Small intestine (tissue), 7 donors: ENCODE measurements at regions not wholly inside any gene's neighbourhood (a gene's known extent, or its start where the extent isn't known, plus 50 kb on each side); places are given as distances from the start of the nearest gene placed in this dataset.
A peak's percentile ranks its signal among the peaks of the same experiment; 100 is the strongest.

ENCODE experiments used
- DNase-seq, 2 donors: peaks; one replicate each; pipeline versions ENCODE4 v3.0.0 to v3.0.0-alpha.2; 2013
- FAIRE-seq: peaks from 2 replicates; lab custom pipeline; 2012; peaks lifted over from hg19 to GRCh38; lab: Jason Lieb, UNC
- H3K27ac ChIP-seq, 3 donors: one replicate each; pipeline ENCODE4 v1.5.1; 2013; ENCODE audit warnings: low read length in 2 of 3, mild to moderate bottlenecking in 2 of 3, control low read depth in 1 of 3, inconsistent platforms in 1 of 3, low read depth in 1 of 3, moderate library complexity in 1 of 3
- H3K27me3 ChIP-seq, 3 donors: one replicate each; pipeline ENCODE4 v1.6.1; 2013; ENCODE audit warnings: low read length in 3 of 3, inconsistent platforms in 1 of 3; ENCODE audit not compliant: control insufficient read depth in 3 of 3, insufficient read depth in 3 of 3
- H3K36me3 ChIP-seq, 3 donors: one replicate each; pipeline ENCODE4 v1.6.1; 2013; ENCODE audit warnings: low read length in 3 of 3, inconsistent platforms in 1 of 3, low read depth in 1 of 3, mild to moderate bottlenecking in 1 of 3, moderate library complexity in 1 of 3; ENCODE audit not compliant: control insufficient read depth in 3 of 3, insufficient read depth in 2 of 3
- H3K4me1 ChIP-seq, 3 donors: one replicate each; pipeline ENCODE4 v1.6.1; 2013; ENCODE audit warnings: low read length in 2 of 3, inconsistent platforms in 1 of 3, low read depth in 1 of 3, mild to moderate bottlenecking in 1 of 3, moderate library complexity in 1 of 3; ENCODE audit not compliant: control insufficient read depth in 3 of 3, insufficient read depth in 2 of 3
- H3K4me3 ChIP-seq, 3 donors: one replicate each; pipeline ENCODE4 v1.5.1; 2013; ENCODE audit warnings: low read length in 3 of 3, control low read depth in 1 of 3, inconsistent platforms in 1 of 3, low read depth in 1 of 3, mild to moderate bottlenecking in 1 of 3, moderate library complexity in 1 of 3
- H3K9me3 ChIP-seq, 2 donors: one replicate each; pipeline ENCODE4 v1.6.1; 2013; ENCODE audit warnings: low read depth in 1 of 2, low read length in 1 of 2; ENCODE audit not compliant: control insufficient read depth in 2 of 2, insufficient read depth in 1 of 2
- WGBS, 3 donors: extraction: QIAGEN DNeasy Blood & Tissue Kit; methylation state at CpG; one replicate each; pipeline ENCODE4 v1.1.7; 2013; 5-methylcytosine and 5-hydroxymethylcytosine counted together
- donor health status: healthy with polysubstance abuse.
- donor health status: control.
- donor health status: control.
- donor health status: Bipolar disorder and iron deficiency.
- donor health status: healthy.

DNA sequence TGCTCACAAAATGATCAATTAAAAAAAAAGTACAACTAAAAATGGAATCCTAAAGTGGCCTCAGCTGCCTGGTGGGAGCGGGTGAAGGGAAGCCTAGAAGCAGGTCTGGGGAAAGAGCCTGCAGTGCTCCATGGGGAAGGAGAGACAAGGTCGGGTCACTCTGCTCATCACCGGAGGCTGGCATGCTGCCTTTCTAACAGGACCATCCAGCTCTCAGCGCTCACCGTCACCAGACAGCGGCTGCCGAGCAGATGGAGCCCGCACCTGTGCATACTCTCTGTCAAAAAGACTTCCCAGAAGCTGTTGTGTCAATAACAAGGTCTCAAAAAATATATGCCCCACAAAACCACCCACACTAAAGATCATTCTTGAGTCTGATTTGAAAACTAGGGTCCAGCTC, 112.8 kb downstream of the BAMBI start:
- H3K27ac ChIP-seq = no peak overlapping the region
- H3K4me1 ChIP-seq = no peaks in the 10 kb centered on the region
- no peak for FAIRE-seq
- H3K27me3 ChIP-seq = no peaks in the 10 kb centered on the region
- no peaks in the 10 kb centered on the region for H3K36me3 ChIP-seq
- no peak overlapping the region for H3K4me3 ChIP-seq
- 81 to 94% (median 88%) methylated on average over 8 of the region's 8 CpGs for WGBS, 3 donors
- DNase-seq = no peak
- no peaks in the 10 kb centered on the region for H3K9me3 ChIP-seq

DNA sequence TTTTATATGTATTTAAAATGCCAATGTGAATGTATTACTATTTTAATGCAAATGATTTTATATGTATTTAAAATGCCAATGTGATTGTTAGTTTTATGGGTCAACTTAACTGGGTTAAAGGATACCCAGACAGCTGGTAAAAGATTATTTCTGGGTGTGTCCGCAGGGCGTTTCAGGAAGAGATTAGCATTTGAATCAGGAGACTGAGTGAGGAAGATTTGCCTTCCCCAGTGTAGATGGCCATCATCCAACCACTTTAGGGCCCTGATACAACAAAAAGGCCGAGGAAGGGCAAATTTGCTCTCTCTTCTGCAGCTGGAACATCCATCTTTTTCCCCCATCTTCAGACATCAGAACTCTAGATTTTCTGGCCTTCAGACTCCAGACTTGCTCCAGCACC, 116.2 kb downstream of the BAMBI start:
- H3K27me3 ChIP-seq = no peaks in the 10 kb centered on the region
- H3K9me3 ChIP-seq = no peaks in the 10 kb centered on the region
- no peak for FAIRE-seq
- WGBS, 3 donors = 24 to 59% (median 48%) methylated on average over 3 of the region's 3 CpGs
- H3K27ac ChIP-seq = no peak overlapping the region
- no peak overlapping the region for H3K4me3 ChIP-seq
- no peaks in the 10 kb centered on the region for H3K36me3 ChIP-seq
- DNase-seq = peak; percentile 12 to 54
- H3K4me1 ChIP-seq = no peaks in the 10 kb centered on the region

DNA sequence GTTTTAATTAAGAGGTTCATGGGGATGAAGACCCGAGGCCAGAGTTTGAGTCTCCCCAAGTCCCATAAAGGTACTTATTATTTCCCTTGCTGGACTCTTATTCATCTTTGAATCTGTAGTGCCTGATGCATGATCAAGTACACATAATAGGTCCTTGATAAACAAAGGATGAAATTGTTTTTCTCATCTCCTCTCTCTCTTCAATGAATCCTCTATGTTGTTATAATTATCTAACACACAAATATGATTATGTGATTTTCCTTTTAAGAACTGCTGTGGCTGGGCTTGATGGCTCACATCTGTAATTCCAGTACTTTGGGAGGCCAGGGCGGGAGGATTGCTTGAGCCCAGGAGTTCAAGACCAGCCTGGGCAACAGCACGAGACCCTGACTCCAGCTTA, 117.7 kb downstream of the BAMBI start:
- no peaks in the 10 kb centered on the region for H3K4me1 ChIP-seq
- H3K27me3 ChIP-seq = no peaks in the 10 kb centered on the region
- H3K36me3 ChIP-seq = no peaks in the 10 kb centered on the region
- DNase-seq (no peak), FAIRE-seq (no peak)
- H3K9me3 ChIP-seq = no peaks in the 10 kb centered on the region
- WGBS, 3 donors = 86 to 90% (median 88%) methylated on average over 3 of the region's 3 CpGs
- no peak overlapping the region for H3K4me3 ChIP-seq
- H3K27ac ChIP-seq = no peak overlapping the region

DNA sequence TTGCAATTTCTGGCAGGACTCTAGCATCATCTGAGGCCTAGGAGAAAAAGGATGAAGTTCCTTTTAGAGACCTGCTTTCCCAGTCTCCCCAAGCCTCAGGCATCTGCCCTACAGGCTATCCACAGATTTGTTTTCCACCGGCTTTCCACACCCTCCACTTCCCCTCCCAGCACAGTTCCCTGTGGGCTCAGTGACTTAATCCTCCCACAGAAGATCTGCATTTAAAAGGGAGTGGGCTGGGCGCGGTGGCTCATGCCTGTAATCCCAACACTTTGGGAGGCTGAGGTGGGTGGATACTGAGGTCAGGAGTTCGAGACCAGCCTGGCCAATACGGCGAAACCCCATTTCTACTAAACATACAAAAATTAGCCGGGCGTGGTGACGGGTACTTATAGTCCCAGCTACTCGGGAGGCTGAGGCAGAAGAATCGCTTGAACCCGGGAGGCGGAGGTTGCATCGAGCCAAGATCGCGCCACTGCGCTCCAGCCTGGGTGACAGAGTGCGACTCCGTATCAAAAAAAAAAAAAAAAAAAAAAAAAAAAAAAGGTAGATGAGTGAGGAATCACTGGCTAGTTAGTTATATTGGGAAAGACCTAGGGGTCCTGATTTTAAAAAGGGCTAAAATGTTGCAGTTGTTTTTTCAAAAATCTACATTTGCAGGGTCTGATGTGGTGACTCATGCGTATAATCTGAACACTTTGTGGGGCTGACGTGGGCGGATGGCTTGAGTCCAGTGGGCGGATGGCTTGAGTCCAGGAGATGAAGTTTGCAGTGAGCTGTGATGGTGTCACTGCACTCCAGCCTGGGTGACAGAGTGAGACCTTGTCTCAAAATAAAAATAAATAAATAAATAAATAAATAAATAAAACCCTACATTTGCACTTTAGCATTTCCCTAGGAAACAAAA, 119.5 kb downstream of the BAMBI start:
- FAIRE-seq (no peak), DNase-seq (no peak)
- H3K27ac ChIP-seq = no peak overlapping the region
- H3K9me3 ChIP-seq = no peaks in the 10 kb centered on the region
- no peak overlapping the region for H3K4me3 ChIP-seq
- peaks cover 0 to 4% (median 0%) of the 10 kb centered on the region in 3 donors for H3K4me1 ChIP-seq
- H3K36me3 ChIP-seq = no peaks in the 10 kb centered on the region
- H3K27me3 ChIP-seq = no peaks in the 10 kb centered on the region
- 88 to 92% (median 91%) methylated on average over 23 of the region's 23 CpGs for WGBS, 3 donors

DNA sequence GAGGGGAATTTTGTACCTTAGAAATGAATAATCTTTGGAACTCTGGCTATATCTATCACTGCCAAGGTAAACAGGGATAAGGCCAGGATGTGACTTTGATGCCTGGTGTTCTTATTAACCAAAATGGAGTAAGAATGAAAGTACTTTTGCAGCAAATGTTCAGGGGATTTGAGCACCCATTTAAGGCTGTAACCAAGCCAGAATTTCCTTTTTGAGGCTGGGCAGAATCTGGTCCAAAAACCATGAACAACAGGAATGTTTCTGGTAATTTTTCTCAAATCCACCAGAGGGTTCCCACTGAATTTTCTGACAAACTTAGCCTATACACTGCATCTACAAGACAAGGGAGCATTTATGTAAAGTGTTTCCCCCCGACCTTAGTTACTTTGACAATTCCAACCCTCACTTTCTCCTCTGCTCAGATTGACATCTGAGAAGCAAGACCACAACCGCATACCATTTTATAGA, 120.6 kb downstream of the BAMBI start:
- Histone ChIP-seq H3K36me3 (no peaks in the 10 kb centered on the region), H3K27me3 (no peaks in the 10 kb centered on the region), H3K4me1 (peaks cover 0 to 9% (median 0%) of the 10 kb centered on the region in 3 donors), H3K27ac (no peak overlapping the region), H3K9me3 (no peaks in the 10 kb centered on the region), H3K4me3 (no peak overlapping the region)
- no peak for DNase-seq
- 48 to 60% (median 57%) methylated on average over 2 of the region's 2 CpGs for WGBS, 3 donors
- FAIRE-seq = no peak

DNA sequence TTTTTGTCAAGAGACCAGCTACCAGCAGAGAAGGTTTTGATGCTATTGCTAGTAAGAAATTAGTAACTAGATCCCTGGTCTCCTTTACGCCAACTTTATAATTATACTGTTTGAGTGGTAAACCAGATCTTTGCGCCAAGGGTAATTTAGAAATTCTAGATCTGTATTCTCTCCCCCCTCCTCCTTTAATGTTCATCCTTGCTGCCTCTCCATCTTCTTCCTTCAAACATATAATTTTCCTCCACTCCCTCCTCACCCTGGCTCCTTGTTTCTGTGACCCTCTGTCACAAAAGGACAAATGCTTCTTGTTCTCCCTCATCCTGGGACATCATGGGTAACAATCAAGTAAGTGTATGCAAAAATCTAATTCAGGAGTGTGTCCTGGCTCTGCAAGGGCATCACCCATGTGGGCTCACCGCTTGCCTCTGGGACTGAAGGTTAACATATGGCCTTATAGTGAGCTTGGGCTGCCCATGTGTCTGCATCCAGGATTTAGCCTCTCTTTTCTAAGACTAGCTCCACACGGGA, 121.2 kb downstream of the BAMBI start:
- Histone ChIP-seq H3K27me3 (no peaks in the 10 kb centered on the region), H3K36me3 (no peaks in the 10 kb centered on the region), H3K4me3 (no peak overlapping the region), H3K27ac (no peak overlapping the region), H3K4me1 (peaks cover 0 to 9% (median 0%) of the 10 kb centered on the region in 3 donors), H3K9me3 (no peaks in the 10 kb centered on the region)
- WGBS, 3 donors = 87 to 90% (median 90%) methylated on average over 4 of the region's 4 CpGs
- no peak for DNase-seq
- no peak for FAIRE-seq

DNA sequence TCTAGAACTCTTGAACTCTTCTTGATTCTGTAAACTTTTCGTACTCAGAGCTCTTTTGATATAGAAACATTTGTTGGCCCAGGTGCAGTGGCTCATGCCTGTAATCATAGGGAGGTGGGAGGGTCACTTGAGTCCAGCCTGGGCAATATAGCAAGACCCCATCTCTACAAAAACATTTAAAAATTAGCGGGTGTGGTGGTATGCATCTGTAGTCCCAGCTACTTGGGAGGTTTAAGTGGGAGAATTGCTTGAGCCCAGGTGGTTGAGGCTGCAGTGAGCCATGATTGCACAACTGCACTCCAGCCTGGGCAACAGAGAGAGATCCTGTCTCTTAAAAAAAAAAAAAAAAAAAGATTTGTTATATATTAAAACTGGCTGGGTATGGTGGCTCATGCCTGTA, 121.6 kb downstream of the BAMBI start:
- Histone ChIP-seq H3K4me1 (peaks cover 0 to 9% (median 0%) of the 10 kb centered on the region in 3 donors), H3K36me3 (no peaks in the 10 kb centered on the region), H3K9me3 (no peaks in the 10 kb centered on the region), H3K4me3 (no peak overlapping the region), H3K27ac (no peak overlapping the region), H3K27me3 (no peaks in the 10 kb centered on the region)
- FAIRE-seq = no peak
- 86 to 90% (median 88%) methylated on average over 2 of the region's 2 CpGs for WGBS, 3 donors
- no peak for DNase-seq

DNA sequence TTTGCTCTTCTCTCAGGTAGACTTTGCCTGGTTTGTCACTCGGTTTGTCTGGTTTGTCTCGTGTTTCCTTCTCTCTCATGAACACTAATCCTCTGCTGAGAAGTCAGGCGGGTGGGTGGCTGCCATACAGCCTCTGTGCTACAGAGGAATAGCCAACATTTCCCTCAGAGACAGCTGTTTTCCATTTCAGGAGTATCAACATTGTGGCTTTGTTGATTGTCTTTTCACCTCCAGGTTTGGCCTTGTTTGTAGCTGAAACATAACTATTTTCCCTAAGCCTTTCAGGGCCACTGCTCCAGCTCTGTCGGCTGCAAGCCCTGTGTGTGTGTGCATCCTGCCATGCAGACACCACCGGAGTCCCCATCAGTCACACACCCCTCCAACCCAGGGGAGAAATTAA, 122.8 kb downstream of the BAMBI start:
- Histone ChIP-seq H3K9me3 (no peaks in the 10 kb centered on the region), H3K4me3 (no peak overlapping the region), H3K27ac (no peak overlapping the region), H3K27me3 (no peaks in the 10 kb centered on the region), H3K4me1 (peaks cover 0 to 9% (median 0%) of the 10 kb centered on the region in 3 donors), H3K36me3 (no peaks in the 10 kb centered on the region)
- FAIRE-seq (no peak), DNase-seq (no peak)
- 56 to 59% (median 57%) methylated on average over 5 of the region's 5 CpGs for WGBS, 3 donors
